ENCODE measurements at regions not wholly inside any gene's neighbourhood (a gene's known extent, or its start where the extent isn't known, plus 50 kb on each side); places are given as distances from the start of the nearest gene placed in this dataset.

- POLR2A ChIA-PET, result no interaction called here
These were observed 67.8 kb downstream of the CASP12 start for GRCh38 chr11:104830508-104830907.

GRCh38 chr11:104830080-104830479, 68.2 kb downstream of the CASP12 start:
- no peak for DNase-seq
- Mint-ChIP-seq H3K36me3 (no peaks in the 10 kb centered on the region), H3K4me3 (no peak overlapping the region), H3K9me3 (peaks cover 0 to 9% (median 0%) of the 10 kb centered on the region in 9 donors), H3K27ac (no peak overlapping the region), H3K4me1 (no peaks in the 10 kb centered on the region), H3K27me3 (no peaks in the 10 kb centered on the region)
- POLR2A ChIA-PET, result no interaction called here
- ATAC-seq, result no peak

More at GRCh38 chr11:104830508-104830907, 67.8 kb downstream of the CASP12 start:
- DNase-seq (no peak), ATAC-seq (no peak)
- no peak overlapping the region for H3K27ac Mint-ChIP-seq
- peaks cover 0 to 9% (median 0%) of the 10 kb centered on the region in 9 donors for H3K9me3 Mint-ChIP-seq
- no peaks in the 10 kb centered on the region for H3K36me3 Mint-ChIP-seq
- no peak overlapping the region for H3K4me3 Mint-ChIP-seq
- H3K4me1 Mint-ChIP-seq, result no peaks in the 10 kb centered on the region
- no peaks in the 10 kb centered on the region for H3K27me3 Mint-ChIP-seq

- Mint-ChIP-seq H3K27me3 (no peaks in the 10 kb centered on the region), H3K9me3 (peaks cover 0 to 9% (median 0%) of the 10 kb centered on the region in 9 donors), H3K27ac (no peak overlapping the region), H3K4me3 (no peak overlapping the region), H3K36me3 (no peaks in the 10 kb centered on the region), H3K4me1 (no peaks in the 10 kb centered on the region)
- POLR2A ChIA-PET, result no interaction called here
- DNase-seq (no peak), ATAC-seq (no peak)
These were observed 71.5 kb downstream of the CASP12 start for GRCh38 chr11:104826772-104827171.

- Mint-ChIP-seq H3K4me1 (no peaks in the 10 kb centered on the region), H3K9me3 (no peaks in the 10 kb centered on the region), H3K36me3 (no peaks in the 10 kb centered on the region), H3K4me3 (no peak overlapping the region), H3K27me3 (no peaks in the 10 kb centered on the region), H3K27ac (no peak overlapping the region)
- ATAC-seq (no peak), DNase-seq (no peak)
- POLR2A ChIA-PET, result no interaction called here
These were observed 74.6 kb downstream of the CASP12 start for GRCh38 chr11:104823657-104824056.

GRCh38 chr11:104820431-104820830, 77.8 kb downstream of the CASP12 start:
- ATAC-seq, result no peak
- no peaks in the 10 kb centered on the region for H3K4me1 Mint-ChIP-seq

GRCh38 chr11:104819603-104820002, 78.7 kb downstream of the CASP12 start:
- H3K27ac Mint-ChIP-seq, result no peak overlapping the region
- H3K4me3 Mint-ChIP-seq, result no peak overlapping the region
- no peaks in the 10 kb centered on the region for H3K36me3 Mint-ChIP-seq
- H3K4me1 Mint-ChIP-seq, result no peaks in the 10 kb centered on the region
- DNase-seq (no peak), ATAC-seq (no peak)
- H3K9me3 Mint-ChIP-seq, result no peaks in the 10 kb centered on the region
- POLR2A ChIA-PET, result no interaction called here
- H3K27me3 Mint-ChIP-seq, result no peaks in the 10 kb centered on the region

More at GRCh38 chr11:104820431-104820830, 77.8 kb downstream of the CASP12 start:
- no peak overlapping the region for H3K4me3 Mint-ChIP-seq
- H3K9me3 Mint-ChIP-seq, result no peaks in the 10 kb centered on the region
- DNase-seq, result no peak
- POLR2A ChIA-PET, result interaction anchor here (0.6 kb wide), 1 partner anchor 1606 kb away, joined by 3 read pairs; no protein-coding TSS in a partner anchor
- H3K36me3 Mint-ChIP-seq, result no peaks in the 10 kb centered on the region
- H3K27ac Mint-ChIP-seq, result no peak overlapping the region
- no peaks in the 10 kb centered on the region for H3K27me3 Mint-ChIP-seq

- H3K27ac Mint-ChIP-seq, result no peak overlapping the region
- no peak for ATAC-seq
- no peaks in the 10 kb centered on the region for H3K4me1 Mint-ChIP-seq
- no peaks in the 10 kb centered on the region for H3K9me3 Mint-ChIP-seq
- no peak overlapping the region for H3K4me3 Mint-ChIP-seq
- H3K36me3 Mint-ChIP-seq, result no peaks in the 10 kb centered on the region
- POLR2A ChIA-PET, result no interaction called here
- DNase-seq, result no peak
- H3K27me3 Mint-ChIP-seq, result no peaks in the 10 kb centered on the region
These were observed 79.2 kb downstream of the CASP12 start for GRCh38 chr11:104819107-104819506.

- ATAC-seq (no peak), DNase-seq (no peak)
- POLR2A ChIA-PET, result no interaction called here
- Mint-ChIP-seq H3K36me3 (no peaks in the 10 kb centered on the region), H3K4me3 (no peak overlapping the region), H3K4me1 (peaks cover 0 to 2% (median 0%) of the 10 kb centered on the region in 4 donors), H3K27me3 (no peaks in the 10 kb centered on the region), H3K9me3 (peaks cover 0 to 5% (median 0%) of the 10 kb centered on the region in 9 donors), H3K27ac (no peak overlapping the region)
These were observed 80.3 kb downstream of the CASP12 start for GRCh38 chr11:104817973-104818372.

GRCh38 chr11:104813532-104813931, 84.7 kb downstream of the CASP12 start:
- Mint-ChIP-seq H3K36me3 (no peaks in the 10 kb centered on the region), H3K9me3 (peaks cover 0 to 5% (median 0%) of the 10 kb centered on the region in 9 donors), H3K4me1 (peaks cover 0 to 2% (median 0%) of the 10 kb centered on the region in 4 donors), H3K4me3 (no peak overlapping the region), H3K27me3 (no peaks in the 10 kb centered on the region), H3K27ac (no peak overlapping the region)
- no peak for ATAC-seq
- POLR2A ChIA-PET, result no interaction called here
- no peak for DNase-seq

- Mint-ChIP-seq H3K27me3 (no peaks in the 10 kb centered on the region), H3K4me1 (peaks cover 0 to 2% (median 0%) of the 10 kb centered on the region in 4 donors), H3K27ac (no peak overlapping the region), H3K9me3 (peaks cover 0 to 5% (median 0%) of the 10 kb centered on the region in 9 donors), H3K4me3 (no peak overlapping the region), H3K36me3 (no peaks in the 10 kb centered on the region)
- POLR2A ChIA-PET, result no interaction called here
- no peak for ATAC-seq
- DNase-seq, result no peak
These were observed 86.0 kb downstream of the CASP12 start for GRCh38 chr11:104812103-104812788.

- DNase-seq (no peak), ATAC-seq (no peak)
- no peak overlapping the region for H3K27ac Mint-ChIP-seq
- no peaks in the 10 kb centered on the region for H3K27me3 Mint-ChIP-seq
- H3K4me1 Mint-ChIP-seq, result peaks cover 13 to 27% (median 20%) of the 10 kb centered on the region in 4 donors
- no peaks in the 10 kb centered on the region for H3K9me3 Mint-ChIP-seq
- no peaks in the 10 kb centered on the region for H3K36me3 Mint-ChIP-seq
- no peak overlapping the region for H3K4me3 Mint-ChIP-seq
- POLR2A ChIA-PET, result no interaction called here
These were observed 94.5 kb downstream of the CASP12 start for GRCh38 chr11:104803776-104804175.

GRCh38 chr11:104799251-104799650, 99.0 kb downstream of the CASP12 start:
- peaks cover 24 to 46% (median 35%) of the 10 kb centered on the region in 4 donors for H3K4me1 Mint-ChIP-seq
- H3K4me3 Mint-ChIP-seq, result peak overlapping the region; percentile 74 to 87 (median 85)
- ATAC-seq, result peak; percentile 50 to 57
- peaks cover 0 to 8% (median 0%) of the 10 kb centered on the region in 9 donors for H3K9me3 Mint-ChIP-seq
- peak overlapping the region; percentile 71 to 98 (median 92) for H3K27ac Mint-ChIP-seq
- H3K36me3 Mint-ChIP-seq, result peaks cover 0 to 9% (median 5%) of the 10 kb centered on the region in 3 donors
- no peaks in the 10 kb centered on the region for H3K27me3 Mint-ChIP-seq
- POLR2A ChIA-PET, result no interaction called here
- peak in 2 of 10 donors; percentile 6 to 17 for DNase-seq

- Mint-ChIP-seq H3K4me3 (peak overlapping the region; percentile 74 to 87 (median 85)), H3K36me3 (peaks cover 0 to 9% (median 5%) of the 10 kb centered on the region in 3 donors), H3K4me1 (peaks cover 23 to 44% (median 34%) of the 10 kb centered on the region in 4 donors), H3K27me3 (no peaks in the 10 kb centered on the region), H3K27ac (peak overlapping the region; percentile 71 to 98 (median 91)), H3K9me3 (peaks cover 0 to 8% (median 0%) of the 10 kb centered on the region in 9 donors)
- POLR2A ChIA-PET, result interaction anchor here (1.0 kb wide), 1 partner anchor 171 kb away, joined by 3 read pairs; no protein-coding TSS in a partner anchor
- peak in 3 of 10 donors; percentile 3 to 21 (median 15) for DNase-seq
- ATAC-seq, result peak; percentile 38 to 47
These were observed 99.5 kb downstream of the CASP12 start for GRCh38 chr11:104798789-104799188.
